ENCODE measurements at regions not wholly inside any gene's neighbourhood (a gene's known extent, or its start where the extent isn't known, plus 50 kb on each side); places are given as distances from the start of the nearest gene placed in this dataset.

GRCh38 chr2:8629402-8629801 lies 52.5 kb upstream of the ID2 start:
- no peak for TF ChIP-seq CTCF (IDR thresholded peaks at IDR 0.05; ENCODE audit: insufficient read depth, low read length, missing control alignments)
- no peak overlapping the region for H3K4me3 ChIP-seq (ENCODE audit: low read depth, low read length)
- no peak for DNase-seq (ENCODE audit: low read depth, low spot score)
- CTCF ChIA-PET = no interaction called here
- POLR2A ChIA-PET = no interaction called here

GRCh38 chr2:8630676-8631464 lies 51.0 kb upstream of the ID2 start:
- ChIA-PET CTCF (no interaction called here), POLR2A (no interaction called here)
- H3K4me3 ChIP-seq (ENCODE audit: low read depth, low read length) = no peak overlapping the region
- TF ChIP-seq CTCF (IDR thresholded peaks at IDR 0.05; ENCODE audit: insufficient read depth, low read length, missing control alignments) = no peak
- no peak for DNase-seq (ENCODE audit: low read depth, low spot score)

- ChIA-PET CTCF (interaction anchor here (1.1 kb wide), 1 partner anchor 23 kb away, joined by 3 read pairs; no protein-coding TSS in a partner anchor), POLR2A (interaction anchor here (3.4 kb wide), 1 partner anchor 50 kb away, joined by 29 read pairs; the partner anchor contains the start of gene ID2)
- no peak overlapping the region for H3K4me3 ChIP-seq (ENCODE audit: low read depth, low read length)
- no peak for TF ChIP-seq CTCF (IDR thresholded peaks at IDR 0.05; ENCODE audit: insufficient read depth, low read length, missing control alignments)
- no peak for DNase-seq (ENCODE audit: low read depth, low spot score)
Observed at GRCh38 chr2:8631465-8632005, 50.3 kb upstream of the ID2 start.
